Astrocyte of the spinal cord (primary cell): ENCODE measurements at regions not wholly inside any gene's neighbourhood (a gene's known extent, or its start where the extent isn't known, plus 50 kb on each side); places are given as distances from the start of the nearest gene placed in this dataset.

Experiments
- DNase-seq: peaks from one replicate; pipeline ENCODE4 v3.0.0; 2011; ENCODE audit warnings: low read depth, low spot score
- H3K4me3 ChIP-seq: 2 replicates; pipeline ENCODE4 v1.5.1; 2011; ENCODE audit warnings: low read depth, mild to moderate bottlenecking, low read length, moderate library complexity
- CTCF ChIP-seq: IDR thresholded peaks from 2 replicates; pipeline ENCODE4 v1.5.1; 2012; ENCODE audit warnings: low read depth, mild to moderate bottlenecking, low read length, inconsistent platforms
- in situ Hi-C: cut with HindIII; loops from 2 replicates; pipeline ENCODE4 v1.10.0; 2017; ENCODE audit warnings: low sequenced_read_pairs

GRCh38 chr7:118629898-118630438, 405.5 kb downstream of the ANKRD7 start:
- TF ChIP-seq CTCF: no peak
- in situ Hi-C loops: no loop called here
- no peak for DNase-seq
- no peak overlapping the region for H3K4me3 ChIP-seq

DNA sequence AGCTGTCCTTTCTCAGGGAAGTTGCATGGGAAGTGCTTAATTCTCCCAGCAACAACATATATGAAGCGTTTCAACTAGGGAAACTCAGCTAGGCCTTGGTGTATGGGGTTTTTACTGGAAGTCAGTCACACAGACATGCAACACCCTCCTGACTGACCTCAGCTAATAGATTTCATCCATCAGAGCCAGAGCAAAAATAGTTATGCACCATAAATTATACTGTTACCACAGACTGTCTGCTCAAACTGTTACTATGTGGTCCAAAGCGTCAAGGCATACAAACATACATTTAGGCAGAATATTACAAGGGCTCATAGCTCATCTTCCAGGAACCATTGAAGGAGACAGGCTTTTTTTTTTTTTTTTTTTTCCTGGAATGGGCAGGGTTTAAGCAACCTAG, 417.9 kb downstream of the ANKRD7 start:
- no peak overlapping the region for H3K4me3 ChIP-seq
- DNase-seq: no peak
- no peak for TF ChIP-seq CTCF
- in situ Hi-C loops: no loop called here

GRCh38 chr7:118644346-118644745, 419.8 kb downstream of the ANKRD7 start:
- in situ Hi-C loops: no loop called here
- TF ChIP-seq CTCF: no peak
- H3K4me3 ChIP-seq: no peak overlapping the region
- DNase-seq: no peak

- no peak for TF ChIP-seq CTCF
- DNase-seq: no peak
- H3K4me3 ChIP-seq: no peak overlapping the region
- in situ Hi-C loops: no loop called here
Observed at GRCh38 chr7:118648002-118648401, 423.5 kb downstream of the ANKRD7 start.

DNA sequence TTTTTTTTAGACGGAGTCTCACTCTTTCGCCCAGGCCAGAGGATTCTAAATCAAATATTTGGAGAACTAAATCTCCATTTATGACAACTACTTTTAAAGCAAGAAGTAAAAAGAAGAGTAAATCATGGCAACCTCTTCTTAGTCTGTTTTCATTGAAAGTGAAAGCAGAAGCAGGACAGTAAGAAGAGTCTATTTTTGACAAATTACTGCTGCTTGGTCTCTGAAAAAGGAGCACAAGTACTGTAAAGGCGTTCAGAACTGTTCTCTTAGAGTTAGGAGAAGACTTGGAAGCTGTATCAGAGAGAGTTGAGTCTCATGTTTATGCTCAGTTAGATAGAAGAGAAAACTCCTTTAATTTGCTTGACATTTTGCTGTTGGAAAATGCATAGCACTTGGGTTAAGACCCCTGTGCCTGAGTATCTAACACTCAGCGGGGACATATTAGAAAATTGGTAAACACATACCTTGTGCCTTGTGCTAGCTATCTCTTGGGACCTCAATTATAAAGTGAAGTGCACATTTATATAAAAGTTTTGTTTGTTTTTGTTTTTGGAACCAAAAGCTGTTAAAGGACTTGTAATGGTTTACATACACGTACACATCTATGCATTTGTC, 433.0 kb downstream of the ANKRD7 start:
- no peak for TF ChIP-seq CTCF
- H3K4me3 ChIP-seq: no peak overlapping the region
- DNase-seq: no peak
- in situ Hi-C loops: no loop called here

DNA sequence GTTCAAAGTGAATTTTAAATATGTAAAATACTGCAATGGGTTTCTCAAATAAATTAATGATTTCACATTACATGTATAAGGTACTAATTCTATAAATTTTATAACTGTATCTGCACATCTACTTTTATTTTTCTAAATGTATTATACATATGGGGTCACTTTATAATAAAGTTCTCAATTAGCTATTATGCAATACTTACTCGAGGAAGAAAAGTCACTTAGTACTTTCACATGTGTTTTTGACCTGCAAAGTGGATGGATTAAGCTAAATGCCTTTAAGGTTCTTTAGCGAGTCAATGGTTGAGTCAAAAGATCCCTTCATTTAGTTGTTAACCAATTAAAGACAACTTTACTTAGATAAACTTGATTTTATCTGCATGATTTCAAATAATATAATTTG, 437.8 kb downstream of the ANKRD7 start:
- no peak overlapping the region for H3K4me3 ChIP-seq
- no peak for DNase-seq
- in situ Hi-C loops: no loop called here
- TF ChIP-seq CTCF: no peak
